T47D (cell line): ENCODE measurements at regions not wholly inside any gene's neighbourhood (a gene's known extent, or its start where the extent isn't known, plus 50 kb on each side); places are given as distances from the start of the nearest gene placed in this dataset.
"Not testable (repeated sequence)": the region's sequence is repeated elsewhere in the genome, so short reads cannot be mapped to it uniquely, and the experiment has no call there.

Source experiments
- DNase-seq, 2 experiments: peaks; one replicate each; pipeline versions ENCODE4 v3.0.0 to v3.0.0-alpha.2; 2011 to 2012; ENCODE audit warnings: low read depth in 1 of 2, low spot score in 1 of 2
- JUND ChIP-seq: IDR thresholded peaks from 2 replicates; pipeline ENCODE4 v1.6.1; 2012; ENCODE audit warnings: low read depth
- in situ Hi-C: cut with HindIII; loops from 2 replicates; pipeline ENCODE4 v1.10.0; 2016; ENCODE audit warnings: low sequenced_read_pairs, low pct_unique_long_range_greater_than_20kb

- in situ Hi-C loops: no loop called here
- no peak for DNase-seq
- no peak for TF ChIP-seq JUND
These were observed 262.1 kb upstream of the RPS23 start for GRCh38 chr5:82540301-82540700.

- DNase-seq: no peak
- TF ChIP-seq JUND: no peak
- in situ Hi-C loops: no loop called here
These were observed 260.3 kb upstream of the RPS23 start for GRCh38 chr5:82538339-82539034.

- TF ChIP-seq JUND: no peak
- no peak for DNase-seq
- in situ Hi-C loops: no loop called here
These were observed 259.6 kb upstream of the RPS23 start for GRCh38 chr5:82537687-82538306.

- in situ Hi-C loops: no loop called here
- no peak for TF ChIP-seq JUND
- DNase-seq: no peak
These were observed 256.8 kb upstream of the RPS23 start for GRCh38 chr5:82534986-82535385.

GRCh38 chr5:82532075-82532474 lies 253.9 kb upstream of the RPS23 start:
- in situ Hi-C loops, DNase-seq: not testable (repeated sequence)

- no peak for TF ChIP-seq JUND
- DNase-seq: no peak
- in situ Hi-C loops: no loop called here
These were observed 248.4 kb upstream of the RPS23 start for GRCh38 chr5:82526540-82526939.

- no peak for TF ChIP-seq JUND
- in situ Hi-C loops: no loop called here
- no peak for DNase-seq
These were observed 247.5 kb upstream of the RPS23 start for GRCh38 chr5:82525626-82526025.

- no peak for DNase-seq
- TF ChIP-seq JUND: no peak
- in situ Hi-C loops: no loop called here
These were observed 245.5 kb upstream of the RPS23 start for GRCh38 chr5:82523633-82524032.

GRCh38 chr5:82522897-82523296 lies 244.7 kb upstream of the RPS23 start:
- TF ChIP-seq JUND: no peak
- in situ Hi-C loops: no loop called here
- no peak for DNase-seq

GRCh38 chr5:82521431-82522051 lies 243.4 kb upstream of the RPS23 start:
- DNase-seq: no peak
- in situ Hi-C loops: no loop called here
- no peak for TF ChIP-seq JUND

GRCh38 chr5:82519558-82519957 lies 241.4 kb upstream of the RPS23 start:
- DNase-seq: no peak
- in situ Hi-C loops: no loop called here
- no peak for TF ChIP-seq JUND

GRCh38 chr5:82517544-82518075 lies 239.5 kb upstream of the RPS23 start:
- no peak for TF ChIP-seq JUND
- in situ Hi-C loops: no loop called here
- no peak for DNase-seq

- DNase-seq: peak in 1 of 2 experiments; percentile 19
- in situ Hi-C loops: no loop called here
- no peak for TF ChIP-seq JUND
These were observed 235.6 kb upstream of the RPS23 start for GRCh38 chr5:82513738-82514137.

GRCh38 chr5:82512025-82512424 lies 233.9 kb upstream of the RPS23 start:
- in situ Hi-C loops: no loop called here
- DNase-seq: no peak
- no peak for TF ChIP-seq JUND
